ENCODE measurements at regions not wholly inside any gene's neighbourhood (a gene's known extent, or its start where the extent isn't known, plus 50 kb on each side); places are given as distances from the start of the nearest gene placed in this dataset.

DNA sequence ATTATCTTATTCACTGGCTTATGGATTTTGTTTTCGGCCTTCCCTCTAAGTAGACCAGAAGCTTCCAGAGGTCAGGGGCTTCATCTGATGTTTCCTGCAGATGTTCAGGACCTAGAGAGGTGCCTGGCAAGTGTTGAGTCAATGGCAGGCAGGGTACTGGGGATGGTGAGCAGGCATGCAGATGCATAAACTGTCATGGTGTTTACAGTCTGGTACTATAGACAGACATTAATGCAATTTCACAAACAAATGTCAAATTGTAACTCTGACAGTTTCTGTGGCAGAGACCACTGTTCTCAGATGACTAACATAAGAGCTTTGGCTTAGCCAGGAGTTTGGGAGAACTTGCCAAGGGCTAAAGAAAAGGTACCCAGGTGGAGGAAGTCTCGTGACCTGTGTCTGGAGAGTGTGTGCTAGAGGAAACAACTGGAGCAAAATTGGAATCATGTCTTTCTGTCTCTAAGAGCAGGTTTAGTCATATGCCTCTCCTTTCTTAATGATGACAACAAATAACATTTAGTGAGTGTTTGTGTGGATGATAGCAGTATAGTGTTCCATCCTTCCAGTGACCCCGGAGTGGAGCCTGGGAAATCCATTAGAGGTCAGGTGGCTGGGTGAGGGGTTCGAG lies 53.7 kb upstream of the TRAK1 start:
- H3K4me1 ChIP-seq: peaks cover 0 to 47% (median 3%) of the 10 kb centered on the region in 4 donors

GRCh38 chr3:42036483-42036823 lies 54.7 kb upstream of the TRAK1 start:
- peak in 1 of 3 donors; percentile 47 for DNase-seq
- Histone ChIP-seq H3K4me1 (peaks cover 0 to 44% (median 3%) of the 10 kb centered on the region in 4 donors), H3K27ac (peak overlapping the region; percentile 2 to 76 (median 52)), H3K9me3 (no peaks in the 10 kb centered on the region), H3K4me3 (no peak overlapping the region), H3K36me3 (no peaks in the 10 kb centered on the region), H3K27me3 (no peaks in the 10 kb centered on the region)
- no peak for TF ChIP-seq CTCF (IDR thresholded peaks at IDR 0.05)
- TF ChIP-seq POLR2A (IDR thresholded peaks at IDR 0.05): no peak

More for the DNA sequence above, 53.7 kb upstream of the TRAK1 start:
- Histone ChIP-seq H3K9me3 (no peaks in the 10 kb centered on the region), H3K36me3 (no peaks in the 10 kb centered on the region), H3K27me3 (no peaks in the 10 kb centered on the region), H3K27ac (peak overlapping the region in 3 of 4 donors; percentile 2 to 76 (median 59)), H3K4me3 (no peak overlapping the region)
- DNase-seq: peak in 1 of 3 donors; percentile 40
- TF ChIP-seq POLR2A (IDR thresholded peaks at IDR 0.05) (no peak), CTCF (IDR thresholded peaks at IDR 0.05) (no peak)

GRCh38 chr3:42035816-42036482 lies 55.2 kb upstream of the TRAK1 start:
- Histone ChIP-seq H3K9me3 (no peaks in the 10 kb centered on the region), H3K27ac (peak overlapping the region in 3 of 4 donors; percentile 42 to 76 (median 62)), H3K4me3 (no peak overlapping the region), H3K4me1 (peaks cover 0 to 44% (median 3%) of the 10 kb centered on the region in 4 donors), H3K27me3 (no peaks in the 10 kb centered on the region), H3K36me3 (no peaks in the 10 kb centered on the region)
- TF ChIP-seq POLR2A (IDR thresholded peaks at IDR 0.05) (no peak), CTCF (IDR thresholded peaks at IDR 0.05) (no peak)
- no peak for DNase-seq

DNA sequence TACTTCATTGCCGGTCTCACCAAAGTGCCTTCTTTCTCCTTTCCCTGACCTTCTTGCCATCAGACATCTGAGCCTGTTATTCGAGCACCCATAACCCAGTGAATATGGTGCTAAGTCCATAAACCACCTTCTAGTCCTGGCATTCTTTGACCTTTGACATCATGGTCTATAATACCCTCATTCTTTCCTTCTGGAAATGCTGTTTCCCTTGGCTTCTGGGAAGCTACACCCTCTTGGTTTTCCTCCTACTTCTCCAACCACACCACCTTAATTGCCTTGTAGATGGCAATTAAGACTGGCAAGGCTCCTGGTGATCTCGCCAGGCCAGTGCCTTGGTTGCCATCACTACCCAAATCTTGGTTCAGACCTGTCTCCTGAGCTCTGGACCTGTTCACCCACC lies 56.1 kb upstream of the TRAK1 start:
- H3K36me3 ChIP-seq: no peaks in the 10 kb centered on the region
- no peaks in the 10 kb centered on the region for H3K9me3 ChIP-seq
- peak overlapping the region in 3 of 4 donors; percentile 42 to 76 (median 62) for H3K27ac ChIP-seq
- no peaks in the 10 kb centered on the region for H3K27me3 ChIP-seq
- no peak for DNase-seq
- H3K4me3 ChIP-seq: no peak overlapping the region
- TF ChIP-seq POLR2A (IDR thresholded peaks at IDR 0.05) (no peak), CTCF (IDR thresholded peaks at IDR 0.05) (no peak)
- H3K4me1 ChIP-seq: peaks cover 0 to 44% (median 3%) of the 10 kb centered on the region in 4 donors

GRCh38 chr3:42033741-42034140 lies 57.4 kb upstream of the TRAK1 start:
- H3K27ac ChIP-seq: peak overlapping the region in 2 of 4 donors; percentile 62 to 75
- TF ChIP-seq POLR2A (IDR thresholded peaks at IDR 0.05): no peak
- no peak for TF ChIP-seq CTCF (IDR thresholded peaks at IDR 0.05)
- peak in 1 of 3 donors; percentile 25 for DNase-seq

More at GRCh38 chr3:42033741-42034140, 57.4 kb upstream of the TRAK1 start:
- H3K4me3 ChIP-seq: no peak overlapping the region
- no peaks in the 10 kb centered on the region for H3K27me3 ChIP-seq
- no peaks in the 10 kb centered on the region for H3K36me3 ChIP-seq
- H3K9me3 ChIP-seq: no peaks in the 10 kb centered on the region
- peaks cover 0 to 44% (median 1%) of the 10 kb centered on the region in 4 donors for H3K4me1 ChIP-seq
